ENCODE measurements at regions not wholly inside any gene's neighbourhood (a gene's known extent, or its start where the extent isn't known, plus 50 kb on each side); places are given as distances from the start of the nearest gene placed in this dataset.

DNA sequence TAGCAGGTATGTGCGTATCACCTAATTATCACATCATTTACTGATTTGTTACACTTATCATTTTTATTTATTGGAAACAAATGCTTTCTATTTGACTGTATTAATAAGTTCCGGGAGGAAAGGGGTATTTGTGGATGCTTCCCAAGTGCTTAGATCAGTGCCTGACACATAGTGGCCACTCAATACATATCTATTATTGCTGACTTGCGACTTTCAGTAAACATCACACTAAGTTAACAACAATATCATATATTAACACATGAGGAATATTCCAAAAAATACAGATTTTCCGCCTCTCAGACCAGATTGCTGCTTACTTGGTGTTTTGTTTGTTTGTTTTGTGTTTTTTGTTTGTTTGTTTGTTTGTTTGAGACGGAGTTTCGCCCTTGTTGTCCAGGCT lies 52.6 kb upstream of the ZFP42 start:
- Histone ChIP-seq H3K79me2 (ENCODE audit: control insufficient read depth, insufficient read depth, low read length) (no peaks in the 10 kb centered on the region), H3K36me3 (ENCODE audit: control insufficient read depth in 2 of 2, extremely low read depth in 1 of 2, insufficient read depth in 2 of 2, low read length in 2 of 2) (no peaks in the 10 kb centered on the region), H4K20me1 (ENCODE audit: control insufficient read depth, extremely low read depth, insufficient read depth, low read length) (no peaks in the 10 kb centered on the region), H3K9me3 (ENCODE audit: control insufficient read depth, low read depth, low read length) (no peaks in the 10 kb centered on the region), H3K27me3 (ENCODE audit: control insufficient read depth, extremely low read depth, insufficient read depth, low read length) (no peaks in the 10 kb centered on the region), H3K4me1 (ENCODE audit: control insufficient read depth, extremely low read depth, insufficient read depth, low read length) (no peaks in the 10 kb centered on the region), H3K9me1 (ENCODE audit: control insufficient read depth, extremely low read depth, insufficient read depth, low read length) (no peaks in the 10 kb centered on the region), H3K4me3 (ENCODE audit: control insufficient read depth in 2 of 3, extremely low read depth in 1 of 3, insufficient read depth in 2 of 3, low read depth in 1 of 3, low read length in 3 of 3) (no peak overlapping the region), H3K9ac (ENCODE audit: control insufficient read depth, extremely low read depth, insufficient read depth, low read length) (no peak overlapping the region), H3K27ac (ENCODE audit: control insufficient read depth, insufficient read depth, low read length) (no peak overlapping the region), H2AFZ (ENCODE audit: control insufficient read depth, low read length) (no peak overlapping the region), H3K4me2 (ENCODE audit: control insufficient read depth, extremely low read depth, insufficient read depth, low read depth, low read length) (no peak overlapping the region)
- TF ChIP-seq EZH2 (IDR thresholded peaks at IDR 0.05; ENCODE audit: low read length) = no peak
- TF ChIP-seq, protein P1, sequence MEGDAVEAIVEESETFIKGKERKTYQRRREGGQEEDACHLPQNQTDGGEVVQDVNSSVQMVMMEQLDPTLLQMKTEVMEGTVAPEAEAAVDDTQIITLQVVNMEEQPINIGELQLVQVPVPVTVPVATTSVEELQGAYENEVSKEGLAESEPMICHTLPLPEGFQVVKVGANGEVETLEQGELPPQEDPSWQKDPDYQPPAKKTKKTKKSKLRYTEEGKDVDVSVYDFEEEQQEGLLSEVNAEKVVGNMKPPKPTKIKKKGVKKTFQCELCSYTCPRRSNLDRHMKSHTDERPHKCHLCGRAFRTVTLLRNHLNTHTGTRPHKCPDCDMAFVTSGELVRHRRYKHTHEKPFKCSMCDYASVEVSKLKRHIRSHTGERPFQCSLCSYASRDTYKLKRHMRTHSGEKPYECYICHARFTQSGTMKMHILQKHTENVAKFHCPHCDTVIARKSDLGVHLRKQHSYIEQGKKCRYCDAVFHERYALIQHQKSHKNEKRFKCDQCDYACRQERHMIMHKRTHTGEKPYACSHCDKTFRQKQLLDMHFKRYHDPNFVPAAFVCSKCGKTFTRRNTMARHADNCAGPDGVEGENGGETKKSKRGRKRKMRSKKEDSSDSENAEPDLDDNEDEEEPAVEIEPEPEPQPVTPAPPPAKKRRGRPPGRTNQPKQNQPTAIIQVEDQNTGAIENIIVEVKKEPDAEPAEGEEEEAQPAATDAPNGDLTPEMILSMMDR (optimal IDR thresholded peaks at IDR 0.05 in 1 of 3, IDR thresholded peaks at IDR 0.05 in 1 of 3, conservative IDR thresholded peaks at IDR 0.05 in 1 of 3; ENCODE audit: extremely low read depth in 1 of 3, insufficient read depth in 2 of 3, low read length in 3 of 3) = no peak
- dilution Hi-C loops (cut with MboI; ENCODE audit: extremely low pct_ligation_motif_present, low sequenced_read_pairs) = no loop called here
- DNase-seq (ENCODE audit: low read depth, low spot score) = no peak
- no peak for FAIRE-seq

DNA sequence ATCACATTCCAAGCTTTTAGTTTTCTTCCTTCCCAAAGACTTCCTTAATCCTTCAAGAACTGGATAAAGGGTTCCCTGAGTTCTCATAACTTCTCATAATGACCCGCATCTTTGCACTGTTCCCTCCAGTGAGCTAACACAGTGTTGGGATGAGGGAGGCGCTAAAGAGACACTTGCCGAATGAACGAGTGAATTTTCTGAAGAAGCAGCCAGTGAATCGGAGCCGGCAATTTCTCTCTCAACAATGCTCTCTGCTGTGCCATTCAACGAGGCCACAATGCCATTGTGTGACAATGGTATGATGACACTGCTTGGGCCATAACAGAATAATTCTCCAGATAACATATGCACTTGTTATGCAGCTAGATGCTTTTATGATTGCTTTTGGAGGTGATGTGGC lies 51.4 kb upstream of the ZFP42 start:
- H3K36me3 ChIP-seq (ENCODE audit: control insufficient read depth in 2 of 2, extremely low read depth in 1 of 2, insufficient read depth in 2 of 2, low read length in 2 of 2) = no peaks in the 10 kb centered on the region
- H4K20me1 ChIP-seq (ENCODE audit: control insufficient read depth, extremely low read depth, insufficient read depth, low read length) = no peaks in the 10 kb centered on the region
- H3K9me1 ChIP-seq (ENCODE audit: control insufficient read depth, extremely low read depth, insufficient read depth, low read length) = no peaks in the 10 kb centered on the region
- H3K79me2 ChIP-seq (ENCODE audit: control insufficient read depth, insufficient read depth, low read length) = no peaks in the 10 kb centered on the region
- H2AFZ ChIP-seq (ENCODE audit: control insufficient read depth, low read length) = no peak overlapping the region
- H3K27me3 ChIP-seq (ENCODE audit: control insufficient read depth, extremely low read depth, insufficient read depth, low read length) = no peaks in the 10 kb centered on the region
- no peak overlapping the region for H3K9ac ChIP-seq (ENCODE audit: control insufficient read depth, extremely low read depth, insufficient read depth, low read length)
- no peak overlapping the region for H3K4me3 ChIP-seq (ENCODE audit: control insufficient read depth in 2 of 3, extremely low read depth in 1 of 3, insufficient read depth in 2 of 3, low read depth in 1 of 3, low read length in 3 of 3)
- no peak overlapping the region for H3K4me2 ChIP-seq (ENCODE audit: control insufficient read depth, extremely low read depth, insufficient read depth, low read depth, low read length)
- FAIRE-seq (no peak), DNase-seq (ENCODE audit: low read depth, low spot score) (no peak)
- dilution Hi-C loops (cut with MboI; ENCODE audit: extremely low pct_ligation_motif_present, low sequenced_read_pairs) = no loop called here
- no peak overlapping the region for H3K27ac ChIP-seq (ENCODE audit: control insufficient read depth, insufficient read depth, low read length)
- no peak for TF ChIP-seq EZH2 (IDR thresholded peaks at IDR 0.05; ENCODE audit: low read length)
- TF ChIP-seq, protein P1 (optimal IDR thresholded peaks at IDR 0.05 in 1 of 3, IDR thresholded peaks at IDR 0.05 in 1 of 3, conservative IDR thresholded peaks at IDR 0.05 in 1 of 3; ENCODE audit: extremely low read depth in 1 of 3, insufficient read depth in 2 of 3, low read length in 3 of 3) = no peak
- H3K9me3 ChIP-seq (ENCODE audit: control insufficient read depth, low read depth, low read length) = no peaks in the 10 kb centered on the region
- no peaks in the 10 kb centered on the region for H3K4me1 ChIP-seq (ENCODE audit: control insufficient read depth, extremely low read depth, insufficient read depth, low read length)

Small RNA genes lying in the stretch of these regions (small RNA-seq; reads per million reads assigned to genes)
- 0 reads per million in 3 experiments for gene MRPS36P2 (ENCODE audit: insufficient read length in 3 of 3, low read depth in 3 of 3, low replicate concordance in 1 of 3)
